ENCODE measurements at regions not wholly inside any gene's neighbourhood (a gene's known extent, or its start where the extent isn't known, plus 50 kb on each side); places are given as distances from the start of the nearest gene placed in this dataset.
"Not testable (repeated sequence)": the region's sequence is repeated elsewhere in the genome, so short reads cannot be mapped to it uniquely, and the experiment has no call there.

- H3K4me3 ChIP-seq (ENCODE audit: low read length in 2 of 2); H2AK5ac ChIP-seq (ENCODE audit: low read depth, low read length); H2BK5ac ChIP-seq (ENCODE audit: low read length); H3K27me3 ChIP-seq (ENCODE audit: control insufficient read depth in 3 of 3, insufficient read depth in 3 of 3, low read depth in 1 of 3, low read length in 3 of 3); DNase-seq (ENCODE audit: low spot score); H3K23ac ChIP-seq (ENCODE audit: low read depth, low read length, poor library complexity); H3K79me1 ChIP-seq (ENCODE audit: low read depth, low read length); H3K18ac ChIP-seq (ENCODE audit: low read length); H4K91ac ChIP-seq (ENCODE audit: low read depth, low read length, poor library complexity); H3K4me1 ChIP-seq (ENCODE audit: control insufficient read depth in 2 of 2, insufficient read depth in 1 of 2, low read depth in 1 of 2, low read length in 2 of 2); H2BK120ac ChIP-seq (ENCODE audit: low read depth, low read length); H2AFZ ChIP-seq (ENCODE audit: low read length); H3K14ac ChIP-seq (ENCODE audit: low read length); H3K36me3 ChIP-seq (replicated peaks in 1 of 2; ENCODE audit: control insufficient read depth in 2 of 2, insufficient read depth in 2 of 2, low read length in 2 of 2); H2BK12ac ChIP-seq (ENCODE audit: low read length); H3K27ac ChIP-seq (replicated peaks; ENCODE audit: low read length); H2BK15ac ChIP-seq (ENCODE audit: low read length); H4K8ac ChIP-seq (ENCODE audit: low read depth, low read length); H3K4me2 ChIP-seq (ENCODE audit: insufficient read depth, low read length, poor library complexity, severe bottlenecking); H3K9ac ChIP-seq (ENCODE audit: low read depth, low read length, poor library complexity); H3K9me3 ChIP-seq (replicated peaks in 1 of 2; ENCODE audit: control insufficient read depth in 2 of 2, insufficient read depth in 1 of 2, low read depth in 1 of 2, low read length in 2 of 2); H3K4ac ChIP-seq (ENCODE audit: low read length): not testable (repeated sequence)
- no CpG with 5 or more reads among the region's 11 CpGs for WGBS, 2 donors (ENCODE audit: extremely low coverage in 2 of 2, insufficient read length in 2 of 2, insufficient replicate concordance in 1 of 2)
These were observed 248.3 kb downstream of the CDH7 start for GRCh38 chr18:65998971-65999700.

GRCh38 chr18:65995206-65995605 is 244.4 kb downstream of the CDH7 start:
- no peak overlapping the region for H2AFZ ChIP-seq (ENCODE audit: low read length)
- no peak overlapping the region for H3K4ac ChIP-seq (ENCODE audit: low read length)
- no peak for DNase-seq (ENCODE audit: low spot score)
- H2BK15ac ChIP-seq (ENCODE audit: low read length), result no peak overlapping the region
- no peaks in the 10 kb centered on the region for H3K4me1 ChIP-seq (ENCODE audit: control insufficient read depth in 2 of 2, insufficient read depth in 1 of 2, low read depth in 1 of 2, low read length in 2 of 2)
- no peaks in the 10 kb centered on the region for H3K9me3 ChIP-seq (replicated peaks in 1 of 2; ENCODE audit: control insufficient read depth in 2 of 2, insufficient read depth in 1 of 2, low read depth in 1 of 2, low read length in 2 of 2)
- no peak overlapping the region for H4K8ac ChIP-seq (ENCODE audit: low read depth, low read length)
- no peak overlapping the region for H2BK120ac ChIP-seq (ENCODE audit: low read depth, low read length)
- H2BK5ac ChIP-seq (ENCODE audit: low read length), result no peak overlapping the region
- no peak overlapping the region for H2AK5ac ChIP-seq (ENCODE audit: low read depth, low read length)
- H2BK12ac ChIP-seq (ENCODE audit: low read length), result no peak overlapping the region
- no peak overlapping the region for H3K23ac ChIP-seq (ENCODE audit: low read depth, low read length, poor library complexity)
- H3K27ac ChIP-seq (replicated peaks; ENCODE audit: low read length), result no peak overlapping the region
- no peaks in the 10 kb centered on the region for H3K36me3 ChIP-seq (replicated peaks in 1 of 2; ENCODE audit: control insufficient read depth in 2 of 2, insufficient read depth in 2 of 2, low read length in 2 of 2)
- H3K14ac ChIP-seq (ENCODE audit: low read length), result no peak overlapping the region
- H3K9ac ChIP-seq (ENCODE audit: low read depth, low read length, poor library complexity), result no peak overlapping the region
- no peak overlapping the region for H3K18ac ChIP-seq (ENCODE audit: low read length)
- no peak overlapping the region for H3K4me3 ChIP-seq (ENCODE audit: low read length in 2 of 2)
- no peaks in the 10 kb centered on the region for H3K79me1 ChIP-seq (ENCODE audit: low read depth, low read length)
- no CpG with 5 or more reads among the region's 3 CpGs for WGBS, 2 donors (ENCODE audit: extremely low coverage in 2 of 2, insufficient read length in 2 of 2, insufficient replicate concordance in 1 of 2)
- H3K27me3 ChIP-seq (ENCODE audit: control insufficient read depth in 3 of 3, insufficient read depth in 3 of 3, low read depth in 1 of 3, low read length in 3 of 3), result no peaks in the 10 kb centered on the region
- no peak overlapping the region for H3K4me2 ChIP-seq (ENCODE audit: insufficient read depth, low read length, poor library complexity, severe bottlenecking)
- no peak overlapping the region for H4K91ac ChIP-seq (ENCODE audit: low read depth, low read length, poor library complexity)

GRCh38 chr18:65994302-65994701 is 243.5 kb downstream of the CDH7 start:
- Histone ChIP-seq H3K14ac (ENCODE audit: low read length) (no peak overlapping the region), H2BK5ac (ENCODE audit: low read length) (no peak overlapping the region), H2AK5ac (ENCODE audit: low read depth, low read length) (no peak overlapping the region), H3K36me3 (replicated peaks in 1 of 2; ENCODE audit: control insufficient read depth in 2 of 2, insufficient read depth in 2 of 2, low read length in 2 of 2) (no peaks in the 10 kb centered on the region), H2AFZ (ENCODE audit: low read length) (no peak overlapping the region), H3K79me1 (ENCODE audit: low read depth, low read length) (no peaks in the 10 kb centered on the region), H4K91ac (ENCODE audit: low read depth, low read length, poor library complexity) (no peak overlapping the region), H3K27me3 (ENCODE audit: control insufficient read depth in 3 of 3, insufficient read depth in 3 of 3, low read depth in 1 of 3, low read length in 3 of 3) (no peaks in the 10 kb centered on the region), H3K4me1 (ENCODE audit: control insufficient read depth in 2 of 2, insufficient read depth in 1 of 2, low read depth in 1 of 2, low read length in 2 of 2) (no peaks in the 10 kb centered on the region), H2BK12ac (ENCODE audit: low read length) (no peak overlapping the region), H3K4ac (ENCODE audit: low read length) (no peak overlapping the region), H4K8ac (ENCODE audit: low read depth, low read length) (no peak overlapping the region), H3K23ac (ENCODE audit: low read depth, low read length, poor library complexity) (no peak overlapping the region), H2BK120ac (ENCODE audit: low read depth, low read length) (no peak overlapping the region), H3K9me3 (replicated peaks in 1 of 2; ENCODE audit: control insufficient read depth in 2 of 2, insufficient read depth in 1 of 2, low read depth in 1 of 2, low read length in 2 of 2) (no peaks in the 10 kb centered on the region), H3K4me3 (ENCODE audit: low read length in 2 of 2) (no peak overlapping the region), H3K18ac (ENCODE audit: low read length) (no peak overlapping the region), H3K4me2 (ENCODE audit: insufficient read depth, low read length, poor library complexity, severe bottlenecking) (no peak overlapping the region), H2BK15ac (ENCODE audit: low read length) (no peak overlapping the region), H3K9ac (ENCODE audit: low read depth, low read length, poor library complexity) (no peak overlapping the region), H3K27ac (replicated peaks; ENCODE audit: low read length) (no peak overlapping the region)
- DNase-seq (ENCODE audit: low spot score), result no peak
- no CpG with 5 or more reads among the region's 2 CpGs for WGBS, 2 donors (ENCODE audit: extremely low coverage in 2 of 2, insufficient read length in 2 of 2, insufficient replicate concordance in 1 of 2)

- H2BK120ac ChIP-seq (ENCODE audit: low read depth, low read length), result no peak overlapping the region
- no peak overlapping the region for H3K4me3 ChIP-seq (ENCODE audit: low read length in 2 of 2)
- H3K27me3 ChIP-seq (ENCODE audit: control insufficient read depth in 3 of 3, insufficient read depth in 3 of 3, low read depth in 1 of 3, low read length in 3 of 3), result no peaks in the 10 kb centered on the region
- H3K27ac ChIP-seq (replicated peaks; ENCODE audit: low read length), result no peak overlapping the region
- H2BK12ac ChIP-seq (ENCODE audit: low read length), result no peak overlapping the region
- no peaks in the 10 kb centered on the region for H3K79me1 ChIP-seq (ENCODE audit: low read depth, low read length)
- no peak overlapping the region for H4K8ac ChIP-seq (ENCODE audit: low read depth, low read length)
- H3K36me3 ChIP-seq (replicated peaks in 1 of 2; ENCODE audit: control insufficient read depth in 2 of 2, insufficient read depth in 2 of 2, low read length in 2 of 2), result no peaks in the 10 kb centered on the region
- H2AFZ ChIP-seq (ENCODE audit: low read length), result peak overlapping the region; percentile 73
- H3K9ac ChIP-seq (ENCODE audit: low read depth, low read length, poor library complexity), result no peak overlapping the region
- no peak overlapping the region for H3K18ac ChIP-seq (ENCODE audit: low read length)
- H3K14ac ChIP-seq (ENCODE audit: low read length), result no peak overlapping the region
- H4K91ac ChIP-seq (ENCODE audit: low read depth, low read length, poor library complexity), result no peak overlapping the region
- no peak overlapping the region for H3K23ac ChIP-seq (ENCODE audit: low read depth, low read length, poor library complexity)
- WGBS, 2 donors (ENCODE audit: extremely low coverage in 2 of 2, insufficient read length in 2 of 2, insufficient replicate concordance in 1 of 2), result no CpG with 5 or more reads among the region's 3 CpGs
- DNase-seq (ENCODE audit: low spot score), result no peak
- H2BK15ac ChIP-seq (ENCODE audit: low read length), result no peak overlapping the region
- H3K9me3 ChIP-seq (replicated peaks in 1 of 2; ENCODE audit: control insufficient read depth in 2 of 2, insufficient read depth in 1 of 2, low read depth in 1 of 2, low read length in 2 of 2), result no peaks in the 10 kb centered on the region
- H3K4me1 ChIP-seq (ENCODE audit: control insufficient read depth in 2 of 2, insufficient read depth in 1 of 2, low read depth in 1 of 2, low read length in 2 of 2), result peaks cover 0 to 11% of the 10 kb centered on the region in 2 donors
- H2BK5ac ChIP-seq (ENCODE audit: low read length), result no peak overlapping the region
- no peak overlapping the region for H3K4me2 ChIP-seq (ENCODE audit: insufficient read depth, low read length, poor library complexity, severe bottlenecking)
- no peak overlapping the region for H2AK5ac ChIP-seq (ENCODE audit: low read depth, low read length)
- H3K4ac ChIP-seq (ENCODE audit: low read length), result no peak overlapping the region
These were observed 240.3 kb downstream of the CDH7 start for GRCh38 chr18:65990944-65991708.

Data from neuronal stem cell (in vitro differentiated cells).